ENCODE measurements at regions not wholly inside any gene's neighbourhood (a gene's known extent, or its start where the extent isn't known, plus 50 kb on each side); places are given as distances from the start of the nearest gene placed in this dataset.

GRCh38 chr1:63127376-63127775, 195.0 kb upstream of the FOXD3 start:
- TF ChIP-seq BCL3 (IDR thresholded peaks at IDR 0.05; ENCODE audit: borderline replicate concordance, insufficient read depth, low read depth, low read length, poor library complexity, severe bottlenecking) (no peak), ZNF24 (IDR thresholded peaks at IDR 0.05) (no peak), SMC3 (IDR thresholded peaks at IDR 0.05; ENCODE audit: borderline replicate concordance, low read length) (no peak), EGR1 (IDR thresholded peaks at IDR 0.05; ENCODE audit: borderline replicate concordance in 1 of 2, low read depth in 2 of 2, low read length in 2 of 2) (no peak), POLR2A (IDR thresholded peaks at IDR 0.05; ENCODE audit: low read depth, low read length) (no peak), POLR2AphosphoS5 (IDR thresholded peaks at IDR 0.05; ENCODE audit: low read length) (no peak), EZH2 (IDR thresholded peaks at IDR 0.05; ENCODE audit: borderline replicate concordance, control insufficient read depth, low read depth, low read length) (no peak), TCF7 (IDR thresholded peaks at IDR 0.05; ENCODE audit: borderline replicate concordance) (no peak), YY1 (IDR thresholded peaks at IDR 0.05; ENCODE audit: low read depth, low read length) (no peak), ESRRA (IDR thresholded peaks at IDR 0.05; ENCODE audit: low read length) (no peak)
- TF ChIP-seq, protein P1, sequence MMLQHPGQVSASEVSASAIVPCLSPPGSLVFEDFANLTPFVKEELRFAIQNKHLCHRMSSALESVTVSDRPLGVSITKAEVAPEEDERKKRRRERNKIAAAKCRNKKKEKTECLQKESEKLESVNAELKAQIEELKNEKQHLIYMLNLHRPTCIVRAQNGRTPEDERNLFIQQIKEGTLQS (IDR thresholded peaks at IDR 0.05; ENCODE audit: borderline replicate concordance, extremely low read depth, low read depth, low read length): no peak
- TF ChIP-seq, protein P2, sequence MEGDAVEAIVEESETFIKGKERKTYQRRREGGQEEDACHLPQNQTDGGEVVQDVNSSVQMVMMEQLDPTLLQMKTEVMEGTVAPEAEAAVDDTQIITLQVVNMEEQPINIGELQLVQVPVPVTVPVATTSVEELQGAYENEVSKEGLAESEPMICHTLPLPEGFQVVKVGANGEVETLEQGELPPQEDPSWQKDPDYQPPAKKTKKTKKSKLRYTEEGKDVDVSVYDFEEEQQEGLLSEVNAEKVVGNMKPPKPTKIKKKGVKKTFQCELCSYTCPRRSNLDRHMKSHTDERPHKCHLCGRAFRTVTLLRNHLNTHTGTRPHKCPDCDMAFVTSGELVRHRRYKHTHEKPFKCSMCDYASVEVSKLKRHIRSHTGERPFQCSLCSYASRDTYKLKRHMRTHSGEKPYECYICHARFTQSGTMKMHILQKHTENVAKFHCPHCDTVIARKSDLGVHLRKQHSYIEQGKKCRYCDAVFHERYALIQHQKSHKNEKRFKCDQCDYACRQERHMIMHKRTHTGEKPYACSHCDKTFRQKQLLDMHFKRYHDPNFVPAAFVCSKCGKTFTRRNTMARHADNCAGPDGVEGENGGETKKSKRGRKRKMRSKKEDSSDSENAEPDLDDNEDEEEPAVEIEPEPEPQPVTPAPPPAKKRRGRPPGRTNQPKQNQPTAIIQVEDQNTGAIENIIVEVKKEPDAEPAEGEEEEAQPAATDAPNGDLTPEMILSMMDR (IDR thresholded peaks at IDR 0.05 in 2 of 3, conservative IDR thresholded peaks at IDR 0.05 in 1 of 3; ENCODE audit: control insufficient read depth in 2 of 3, extremely low read depth in 1 of 3, insufficient read depth in 1 of 3, low read depth in 3 of 3, low read length in 3 of 3): no peak
